ENCODE measurements at regions not wholly inside any gene's neighbourhood (a gene's known extent, or its start where the extent isn't known, plus 50 kb on each side); places are given as distances from the start of the nearest gene placed in this dataset.

DNA sequence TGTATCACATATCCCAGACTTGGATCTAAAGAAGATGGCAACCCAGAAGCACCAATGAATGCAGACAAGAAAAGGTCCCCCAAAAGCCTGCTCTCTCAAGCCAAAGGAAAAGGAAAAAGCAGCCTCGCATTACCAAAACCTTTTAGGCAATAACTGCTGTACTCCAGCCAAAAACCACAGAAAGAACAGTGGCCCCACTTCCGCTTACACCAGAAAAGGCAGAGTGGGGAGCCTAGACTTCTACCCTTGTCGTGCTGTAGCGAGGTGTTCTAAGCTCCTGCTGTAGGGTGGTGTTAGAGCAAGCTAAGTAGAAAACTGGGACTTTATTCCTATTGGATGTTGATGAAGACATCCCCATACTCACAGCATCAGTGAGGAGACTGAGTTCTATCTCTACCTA lies 244.0 kb upstream of the RXFP2 start:
- Histone ChIP-seq H3K4me2 (ENCODE audit: insufficient read depth in 1 of 2, low read depth in 2 of 2, low read length in 2 of 2) (no peak overlapping the region), H4K91ac (replicated peaks; ENCODE audit: insufficient read length, low read length) (no peak overlapping the region), H3K18ac (ENCODE audit: extremely low read depth, low read length) (no peak overlapping the region), H4K5ac (ENCODE audit: insufficient read length, low read depth, low read length) (no peak overlapping the region), H4K20me1 (replicated peaks in 1 of 2; ENCODE audit: control insufficient read depth in 1 of 2, insufficient read depth in 2 of 2, low read length in 2 of 2) (no peaks in the 10 kb centered on the region), H2AK5ac (ENCODE audit: low read depth, low read length) (no peak overlapping the region), H3K27ac (ENCODE audit: low read depth, low read length) (no peak overlapping the region), H3K9me3 (ENCODE audit: insufficient read depth in 2 of 2, low read depth in 1 of 2, low read length in 1 of 2) (0 out of 4 replicates have a peak, but pooled peaks cover 0 to 2% of the 10 kb centered on the region in 2 experiments), H4K8ac (ENCODE audit: extremely low read depth, insufficient read depth, low read length) (no peak overlapping the region), H3K4me1 (replicated peaks in 1 of 4; ENCODE audit: control insufficient read depth in 3 of 4, insufficient read depth in 4 of 4, low read length in 3 of 4) (no peaks in the 10 kb centered on the region), H2BK20ac (ENCODE audit: low read length) (no peak overlapping the region), H2BK12ac (ENCODE audit: low read depth, low read length) (no peak overlapping the region), H2BK120ac (replicated peaks; ENCODE audit: low read depth, low read length) (no peak overlapping the region), H2AFZ (ENCODE audit: low read length) (no peak overlapping the region), H3K23me2 (ENCODE audit: low read depth, low read length) (no peaks in the 10 kb centered on the region; the same call in 1 of the 2 replicates), H3K79me1 (ENCODE audit: low read depth, low read length) (no peaks in the 10 kb centered on the region), H3K27me3 (replicated peaks in 1 of 4; ENCODE audit: control insufficient read depth in 3 of 4, extremely low read depth in 1 of 4, insufficient read depth in 3 of 4, low read length in 3 of 4) (no peaks in the 10 kb centered on the region), H3K9ac (replicated peaks in 1 of 4; ENCODE audit: extremely low read depth in 1 of 4, low read depth in 3 of 4, low read length in 3 of 4) (no peak overlapping the region), H3K4me3 (ENCODE audit: extremely low read depth in 1 of 4, insufficient read depth in 2 of 4, low read depth in 3 of 4, low read length in 4 of 4) (no peak overlapping the region), H3K4ac (replicated peaks; ENCODE audit: insufficient read length, low read depth, low read length) (no peak overlapping the region), H3K56ac (replicated peaks; ENCODE audit: insufficient read length, low read depth, low read length) (no peak overlapping the region), H2BK5ac (ENCODE audit: low read depth, low read length) (no peak overlapping the region), H2BK15ac (ENCODE audit: low read length) (no peak overlapping the region), H3K79me2 (ENCODE audit: control insufficient read depth in 1 of 2, insufficient read depth in 2 of 2, low read length in 2 of 2) (no peaks in the 10 kb centered on the region), H3K23ac (ENCODE audit: insufficient read length) (no peak overlapping the region), H3K36me3 (ENCODE audit: control insufficient read depth in 2 of 4, insufficient read depth in 4 of 4, low read length in 3 of 4) (no peaks in the 10 kb centered on the region), H3K14ac (ENCODE audit: insufficient read length) (no peak overlapping the region)
- 92% methylated on average over 4 of the region's 4 CpGs; no CpG with 5 or more reads in 1 of the 2 experiments for WGBS, 2 experiments (ENCODE audit: extremely low coverage in 1 of 2, insufficient coverage in 1 of 2, insufficient read length in 1 of 2, insufficient replicate concordance in 2 of 2, low coverage in 1 of 2, low lambda C conversion rate in 2 of 2, missing lambda C conversion rate in 1 of 2)
- TF ChIP-seq RBBP5 (IDR thresholded peaks at IDR 0.05; ENCODE audit: borderline replicate concordance, low read depth, low read length) (no peak), ZNF274 (IDR thresholded peaks at IDR 0.05; ENCODE audit: borderline replicate concordance, extremely low read depth, low read length) (no peak), SIX5 (IDR thresholded peaks at IDR 0.05; ENCODE audit: low read depth, low read length) (no peak), KDM4A (IDR thresholded peaks at IDR 0.05; ENCODE audit: low read depth, low read length, severe bottlenecking) (no peak), RFX5 (IDR thresholded peaks at IDR 0.05; ENCODE audit: borderline replicate concordance, low read depth, low read length) (no peak), MAFK (IDR thresholded peaks at IDR 0.05; ENCODE audit: low read depth, low read length) (no peak), NRF1 (IDR thresholded peaks at IDR 0.05; ENCODE audit: low read depth, low read length) (no peak), CREB1 (IDR thresholded peaks at IDR 0.05) (no peak), BRCA1 (IDR thresholded peaks at IDR 0.05; ENCODE audit: low read depth, low read length) (no peak), SIRT6 (IDR thresholded peaks at IDR 0.05; ENCODE audit: low read length) (no peak), TBP (IDR thresholded peaks at IDR 0.05; ENCODE audit: low read depth, low read length) (no peak)
- TF ChIP-seq, protein P1, sequence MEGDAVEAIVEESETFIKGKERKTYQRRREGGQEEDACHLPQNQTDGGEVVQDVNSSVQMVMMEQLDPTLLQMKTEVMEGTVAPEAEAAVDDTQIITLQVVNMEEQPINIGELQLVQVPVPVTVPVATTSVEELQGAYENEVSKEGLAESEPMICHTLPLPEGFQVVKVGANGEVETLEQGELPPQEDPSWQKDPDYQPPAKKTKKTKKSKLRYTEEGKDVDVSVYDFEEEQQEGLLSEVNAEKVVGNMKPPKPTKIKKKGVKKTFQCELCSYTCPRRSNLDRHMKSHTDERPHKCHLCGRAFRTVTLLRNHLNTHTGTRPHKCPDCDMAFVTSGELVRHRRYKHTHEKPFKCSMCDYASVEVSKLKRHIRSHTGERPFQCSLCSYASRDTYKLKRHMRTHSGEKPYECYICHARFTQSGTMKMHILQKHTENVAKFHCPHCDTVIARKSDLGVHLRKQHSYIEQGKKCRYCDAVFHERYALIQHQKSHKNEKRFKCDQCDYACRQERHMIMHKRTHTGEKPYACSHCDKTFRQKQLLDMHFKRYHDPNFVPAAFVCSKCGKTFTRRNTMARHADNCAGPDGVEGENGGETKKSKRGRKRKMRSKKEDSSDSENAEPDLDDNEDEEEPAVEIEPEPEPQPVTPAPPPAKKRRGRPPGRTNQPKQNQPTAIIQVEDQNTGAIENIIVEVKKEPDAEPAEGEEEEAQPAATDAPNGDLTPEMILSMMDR (IDR thresholded peaks at IDR 0.05; ENCODE audit: control extremely low read depth in 1 of 3, insufficient read depth in 1 of 3, low read depth in 1 of 3, low read length in 3 of 3), result no peak
- ChIA-PET CTCF (ENCODE audit: partially characterized antibody) (no interaction called here), POLR2A (ENCODE audit: partially characterized antibody) (no interaction called here)
- DNase-seq (ENCODE audit: low read depth in 1 of 2, low spot score in 2 of 2) (no peak), FAIRE-seq (no peak)
